RKO (cell line): ENCODE measurements at regions not wholly inside any gene's neighbourhood (a gene's known extent, or its start where the extent isn't known, plus 50 kb on each side); places are given as distances from the start of the nearest gene placed in this dataset.
"Not testable (repeated sequence)": the region's sequence is repeated elsewhere in the genome, so short reads cannot be mapped to it uniquely, and the experiment has no call there.

Experiments
- DNase-seq: peaks from one replicate; pipeline ENCODE4 v3.0.0-alpha.2; 2016; ENCODE audit warnings: low spot score

DNA sequence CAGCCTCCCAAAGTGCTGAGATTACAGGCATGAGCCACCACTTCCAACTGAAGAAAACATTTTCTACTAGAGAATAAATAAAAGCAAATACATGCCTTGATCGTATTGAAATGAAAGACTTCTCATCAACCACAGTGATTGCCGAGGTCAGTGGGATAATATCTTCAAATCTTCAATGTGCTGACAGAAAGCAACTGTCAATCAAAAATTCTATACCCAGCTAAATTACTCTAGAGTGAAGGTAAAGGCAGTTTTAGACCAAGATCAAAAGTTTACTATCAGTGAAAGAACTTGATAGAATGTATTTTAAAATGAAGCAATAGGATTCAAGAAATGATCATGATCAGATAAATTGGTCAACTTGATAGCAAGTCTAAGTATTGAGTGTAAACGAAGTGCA lies 130.6 kb downstream of the BRD1 start:
- DNase-seq = no peak

DNA sequence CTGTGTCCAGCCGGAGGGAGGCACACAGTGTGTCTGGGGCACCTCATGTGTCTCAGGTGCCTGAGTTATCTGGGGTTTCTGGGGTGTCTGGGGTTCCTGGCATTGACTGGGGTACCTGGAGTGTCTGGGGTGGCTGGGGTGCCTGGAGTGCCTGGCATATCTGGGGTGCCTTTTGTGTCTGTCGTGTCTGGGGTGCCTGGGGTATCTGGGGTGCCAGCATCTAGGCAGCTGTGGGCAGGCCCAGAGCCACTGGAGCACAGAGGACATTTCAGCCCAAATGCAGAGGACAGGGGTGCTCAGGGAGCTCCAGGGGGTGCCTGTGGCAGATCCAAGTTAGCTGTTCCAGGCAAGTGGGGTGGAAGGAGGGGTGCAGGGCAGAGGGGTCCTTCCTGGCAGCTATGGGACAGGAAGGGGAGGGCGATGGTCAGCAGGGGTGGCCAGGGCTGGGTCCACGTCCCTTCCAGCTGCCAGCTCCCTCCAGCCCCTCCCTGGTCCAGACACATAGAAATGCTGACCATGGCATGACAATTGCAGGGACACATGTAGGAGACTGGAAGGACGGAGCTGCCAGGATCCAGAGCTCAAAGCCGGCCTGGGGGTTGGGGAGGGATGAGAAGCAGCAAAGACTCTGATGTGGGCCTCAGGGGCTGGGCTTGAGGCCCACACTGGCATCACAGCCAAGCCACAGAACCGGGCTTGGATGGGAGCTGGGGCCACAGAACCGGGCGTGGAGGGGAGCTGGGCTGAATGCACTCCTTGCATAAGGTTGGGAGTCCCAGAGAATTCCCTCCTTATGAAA lies 133.0 kb downstream of the BRD1 start:
- no peak for DNase-seq

DNA sequence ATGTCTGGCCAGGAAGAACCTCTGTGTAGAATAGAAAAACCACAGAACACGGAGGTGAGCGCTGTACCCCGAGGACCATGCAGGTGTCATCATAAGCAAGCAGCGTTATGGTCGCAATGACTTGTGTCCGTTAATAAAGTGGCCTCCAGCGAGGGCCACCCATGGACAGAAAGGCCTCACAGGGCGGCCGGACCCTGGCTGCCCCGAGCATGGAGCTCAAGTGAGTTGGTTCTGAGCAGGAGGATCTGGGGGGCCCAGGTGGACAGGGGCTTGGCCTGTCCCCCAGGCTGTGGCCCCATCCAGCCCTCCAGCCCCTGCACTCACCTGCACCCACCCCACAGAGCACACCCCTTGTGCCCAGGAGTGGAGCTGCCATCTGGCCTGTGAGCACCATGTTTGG lies 133.8 kb downstream of the BRD1 start:
- no peak for DNase-seq

DNA sequence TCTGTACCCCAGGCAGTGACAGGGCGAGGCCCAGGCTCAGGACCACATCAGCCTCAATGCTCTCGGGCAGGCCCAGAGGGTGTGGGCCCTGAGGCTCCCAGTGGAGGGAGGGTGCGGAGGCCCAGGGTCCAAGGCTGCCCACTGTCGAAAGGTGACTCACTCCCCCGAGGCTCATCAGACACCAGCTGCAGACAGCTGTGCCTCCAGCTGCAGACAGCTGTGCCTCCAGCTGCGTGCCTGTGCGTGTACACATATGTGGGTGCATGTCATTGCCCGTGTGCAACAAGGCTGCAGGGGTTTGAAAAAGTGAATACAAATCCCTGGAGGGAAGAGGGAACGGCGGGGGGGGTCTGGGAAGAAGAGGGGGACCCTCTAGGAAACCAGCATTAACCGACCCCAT lies 134.3 kb downstream of the BRD1 start:
- DNase-seq = no peak

DNA sequence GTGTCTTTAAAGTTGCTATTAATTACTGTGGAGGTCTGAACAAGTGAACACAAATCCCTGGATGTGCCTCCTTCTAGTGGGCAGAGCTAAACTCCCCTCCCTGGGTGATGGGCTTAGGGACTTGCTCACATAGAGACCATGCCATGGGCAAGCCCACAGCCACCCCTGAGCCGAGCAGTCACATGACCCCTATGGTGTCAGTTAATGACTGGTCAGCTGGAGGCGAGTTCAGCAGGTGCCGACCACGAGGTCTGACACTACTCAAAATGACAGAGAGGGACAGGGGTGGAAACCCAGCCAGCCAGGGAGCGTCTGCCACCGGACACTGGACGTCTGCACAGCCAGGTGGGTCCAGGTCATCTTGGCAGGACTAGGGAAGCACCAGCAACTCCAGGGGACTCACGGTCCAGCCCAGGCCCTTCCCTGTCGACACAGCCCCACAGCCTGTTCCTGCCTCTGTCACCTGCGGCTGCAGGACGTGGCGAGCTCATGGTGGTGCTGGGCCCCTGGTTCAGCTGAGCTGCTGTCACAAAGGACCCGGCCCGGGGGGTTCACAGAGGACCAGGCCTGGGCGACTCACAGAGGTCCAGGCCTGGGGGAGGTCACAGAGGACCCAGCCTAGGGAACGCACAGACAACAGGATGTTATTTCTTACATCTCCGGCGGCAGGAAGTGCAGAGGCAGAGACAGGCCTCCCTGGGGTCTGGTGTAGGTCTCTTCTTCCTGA lies 135.0 kb downstream of the BRD1 start:
- no peak for DNase-seq

DNA sequence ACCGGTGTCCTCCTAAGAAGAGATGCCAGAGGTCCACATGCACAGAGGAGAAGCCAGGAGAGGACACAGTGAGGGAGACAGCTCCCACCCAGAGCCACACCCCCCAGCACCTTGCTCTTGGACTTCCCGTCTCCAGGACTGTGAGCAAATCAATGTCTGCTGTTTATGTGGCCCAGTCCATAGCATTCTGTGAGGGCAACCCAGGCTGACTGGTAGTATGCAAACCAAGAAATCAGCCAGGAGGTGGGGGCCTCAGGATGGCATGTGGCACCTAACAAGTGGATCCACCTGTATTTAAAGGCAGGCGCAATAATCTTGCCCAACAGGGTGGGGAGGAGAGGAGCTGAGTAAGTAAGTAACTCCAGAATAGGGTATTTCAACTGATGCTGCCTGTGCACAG lies 136.4 kb downstream of the BRD1 start:
- DNase-seq = no peak

DNA sequence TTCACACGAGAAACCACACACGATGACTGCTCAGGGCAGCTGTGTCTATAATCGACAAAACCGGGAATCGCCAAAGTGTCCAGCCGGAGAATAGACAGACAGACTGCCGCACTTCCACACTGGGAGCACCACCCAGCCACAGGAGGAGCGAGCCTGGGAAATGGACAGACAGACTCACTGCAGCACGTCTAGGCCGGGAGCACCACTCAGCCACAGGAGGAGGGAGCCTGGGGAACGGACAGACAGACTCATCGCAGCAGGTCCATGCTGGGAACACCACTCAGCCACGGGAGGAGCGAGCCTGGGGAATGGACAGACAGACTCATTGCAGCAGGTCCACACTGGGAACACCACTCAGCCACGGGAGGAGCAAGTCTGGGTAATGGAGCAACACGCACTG lies 137.2 kb downstream of the BRD1 start:
- no peak for DNase-seq

DNA sequence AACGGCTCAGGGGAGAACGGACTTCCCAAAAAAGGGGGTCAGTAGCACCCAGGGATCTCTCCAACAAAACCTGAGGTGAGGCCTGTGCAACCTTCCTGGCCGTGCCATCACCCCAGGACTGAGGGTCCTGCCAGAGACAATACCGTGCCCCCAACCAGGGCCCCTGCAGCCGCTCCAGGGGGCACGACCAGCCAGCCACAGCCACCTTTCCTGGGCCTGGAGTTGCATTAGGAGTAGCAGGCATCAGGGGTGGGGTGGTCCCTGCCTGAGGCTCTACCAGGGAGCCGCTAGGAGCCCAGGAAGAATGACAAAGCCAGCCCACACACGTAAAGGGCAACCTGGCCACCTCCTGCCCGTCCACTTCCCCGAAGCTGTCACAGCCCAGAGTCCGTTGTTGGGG lies 137.8 kb downstream of the BRD1 start:
- DNase-seq = no peak

DNA sequence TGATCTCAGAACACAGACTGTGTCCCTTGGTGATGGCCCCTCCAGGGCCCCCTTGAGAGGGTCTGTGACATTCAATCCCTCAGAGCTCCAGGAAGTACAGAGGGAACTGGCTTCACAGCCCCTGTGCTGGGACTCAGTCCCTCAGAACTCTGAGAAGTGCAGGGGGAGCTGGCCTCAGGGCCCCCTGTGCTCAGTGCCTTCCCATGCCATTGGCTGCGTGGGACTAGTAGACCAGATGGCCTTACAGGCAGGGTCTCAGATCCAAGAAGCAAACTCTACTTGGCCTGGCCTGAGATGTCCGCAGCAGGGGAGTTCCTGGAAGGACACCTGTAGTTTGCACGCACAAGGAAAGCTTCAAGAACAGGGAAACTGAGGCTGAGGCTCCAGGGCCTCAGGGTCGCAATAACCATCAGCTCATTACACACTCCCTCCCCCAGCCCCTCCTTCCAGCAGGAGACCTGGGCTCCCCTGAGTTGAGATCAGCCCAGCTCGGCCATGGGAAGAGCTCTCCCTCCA lies 138.4 kb downstream of the BRD1 start:
- DNase-seq = no peak

DNA sequence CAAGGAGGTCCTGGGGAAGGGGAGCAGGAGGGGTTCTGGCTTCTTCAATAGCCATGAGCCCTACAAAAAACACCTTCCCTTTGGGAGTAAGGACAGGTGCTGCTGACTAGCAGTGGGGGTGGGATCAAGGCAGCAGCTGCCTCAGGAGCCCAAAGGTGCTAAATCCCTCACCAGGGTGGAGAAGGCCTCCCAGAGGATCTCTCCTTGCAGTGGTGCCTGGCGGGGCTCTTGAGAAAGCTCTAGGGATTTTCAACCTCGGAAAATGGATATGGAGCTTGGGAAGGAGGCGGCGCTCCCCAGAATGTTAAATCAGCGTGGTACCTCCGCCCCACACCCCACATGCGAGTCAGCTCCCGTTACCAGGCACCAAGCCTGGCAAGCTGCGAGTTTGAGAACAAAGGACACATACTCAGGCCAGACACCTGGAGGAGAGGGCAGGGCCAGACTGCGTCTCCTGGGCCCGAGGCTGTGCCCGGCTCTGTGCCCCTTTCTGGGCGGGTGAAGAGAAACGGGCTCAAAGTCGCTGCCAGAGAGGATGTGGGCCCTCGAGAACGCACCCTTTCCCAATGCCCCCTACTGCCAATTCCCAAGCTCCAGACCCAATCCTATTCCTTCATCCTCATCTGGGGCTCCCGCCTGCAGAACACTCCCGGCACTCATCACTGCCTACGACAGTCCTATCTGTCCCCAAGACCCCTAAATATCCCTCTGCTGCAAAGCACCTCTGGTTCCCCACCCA lies 139.0 kb downstream of the BRD1 start:
- DNase-seq = no peak

DNA sequence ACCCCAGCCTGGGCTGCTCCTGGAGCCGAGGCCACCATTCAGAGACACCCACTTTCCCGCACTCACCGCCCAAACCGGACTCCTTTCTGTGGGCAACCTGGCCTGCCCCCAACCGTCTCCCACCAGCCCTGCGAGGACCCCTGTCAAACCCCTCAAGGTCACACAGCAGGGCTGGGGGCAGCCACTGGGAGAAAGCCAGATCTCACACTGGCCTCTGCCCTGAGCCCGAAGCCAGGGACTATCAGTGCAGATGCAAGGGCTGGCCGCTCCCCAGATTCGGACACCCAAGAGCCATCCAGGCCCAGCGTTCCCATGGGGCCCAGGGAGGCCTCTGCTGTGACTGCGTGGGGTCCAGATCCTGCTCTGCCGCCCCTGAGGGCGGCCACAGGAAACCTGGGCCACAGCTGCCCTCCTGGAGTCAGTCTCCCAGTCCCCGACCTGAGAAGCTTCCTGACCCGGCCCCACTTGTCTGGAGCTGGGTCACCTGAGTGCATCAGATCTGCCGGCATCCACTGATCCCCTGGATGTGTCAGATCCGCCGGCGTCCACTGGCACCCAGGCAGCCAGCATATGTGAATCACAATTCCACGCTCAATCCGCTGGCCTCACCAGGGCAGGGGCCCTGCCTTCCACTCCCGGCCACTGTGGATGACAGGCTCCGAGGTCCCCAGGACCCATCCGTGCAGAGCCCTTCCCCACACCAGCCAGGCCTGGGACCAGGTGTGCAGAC lies 139.7 kb downstream of the BRD1 start:
- no peak for DNase-seq

DNA sequence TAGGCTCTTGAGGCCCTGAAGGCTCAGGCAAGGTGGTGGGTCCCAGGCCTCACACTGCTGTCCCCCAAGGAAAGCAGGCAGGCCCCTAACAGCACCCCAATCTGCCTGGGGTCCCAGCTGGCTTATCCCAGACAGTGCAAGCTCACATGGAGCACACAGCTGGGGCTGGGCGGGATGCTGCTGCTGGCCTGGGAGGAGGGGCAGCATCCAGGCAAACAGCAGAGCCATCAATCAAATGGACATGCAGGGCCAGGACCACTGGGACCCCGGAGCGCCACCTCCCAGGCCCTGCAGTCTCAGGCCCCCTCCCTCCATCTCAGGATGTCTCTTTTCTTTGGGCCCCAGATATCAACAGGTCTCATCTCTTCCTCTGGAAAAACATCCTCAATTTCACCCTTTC lies 140.3 kb downstream of the BRD1 start:
- no peak for DNase-seq

DNA sequence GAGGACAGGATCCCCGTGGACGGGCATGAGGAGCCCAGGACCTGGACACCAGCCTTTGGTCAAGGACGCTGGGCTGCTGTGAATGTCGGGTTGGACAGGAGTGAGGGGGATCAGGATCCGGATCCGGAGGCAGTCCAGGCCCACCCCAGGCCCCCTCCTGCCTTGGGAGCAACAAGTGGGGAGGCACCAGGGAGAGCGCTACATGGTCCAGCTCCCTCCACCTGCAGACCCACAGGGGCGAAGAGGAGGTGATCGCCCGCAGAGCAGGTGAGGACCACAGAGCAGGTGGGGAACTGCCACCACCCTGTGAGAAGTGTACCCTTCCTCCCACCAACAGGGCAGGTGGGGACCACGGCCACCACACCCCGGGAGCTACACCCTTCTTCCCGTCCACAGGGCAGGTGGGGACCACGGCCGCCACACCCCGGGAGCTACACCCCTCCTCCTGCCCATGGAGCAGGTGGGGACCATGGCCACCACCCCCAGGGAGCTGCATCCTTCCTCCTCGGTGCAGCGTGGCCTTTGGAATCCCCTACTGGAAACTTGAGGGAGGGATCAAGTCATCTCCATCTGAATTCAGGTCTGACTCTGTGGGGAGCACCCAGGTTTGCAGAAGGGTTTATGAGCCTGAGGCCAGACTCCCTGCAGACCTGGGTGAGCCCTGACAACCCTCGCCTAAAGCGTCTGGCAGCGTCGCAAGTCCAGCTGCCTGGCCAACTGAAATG lies 141.0 kb downstream of the BRD1 start:
- DNase-seq = no peak

DNA sequence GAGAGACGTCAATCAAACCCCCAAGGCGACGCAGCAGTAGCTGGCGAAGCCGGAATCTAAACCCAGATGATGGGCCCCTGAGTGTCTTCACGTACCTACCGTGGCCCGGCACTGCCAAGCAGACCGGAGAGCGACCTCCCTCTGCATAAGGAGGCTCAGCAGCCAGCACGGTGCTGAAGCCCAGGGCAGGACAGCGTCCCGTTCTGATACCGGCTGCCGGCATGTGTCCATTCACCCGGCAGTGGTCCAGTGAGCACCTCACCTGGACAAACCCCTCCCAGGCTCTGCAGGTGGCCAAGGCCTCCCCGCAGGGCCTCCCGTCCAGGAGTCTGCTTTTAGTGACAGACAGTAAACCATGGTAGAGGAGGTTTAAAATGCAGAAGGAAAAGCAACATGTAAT lies 142.0 kb downstream of the BRD1 start:
- no peak for DNase-seq

DNA sequence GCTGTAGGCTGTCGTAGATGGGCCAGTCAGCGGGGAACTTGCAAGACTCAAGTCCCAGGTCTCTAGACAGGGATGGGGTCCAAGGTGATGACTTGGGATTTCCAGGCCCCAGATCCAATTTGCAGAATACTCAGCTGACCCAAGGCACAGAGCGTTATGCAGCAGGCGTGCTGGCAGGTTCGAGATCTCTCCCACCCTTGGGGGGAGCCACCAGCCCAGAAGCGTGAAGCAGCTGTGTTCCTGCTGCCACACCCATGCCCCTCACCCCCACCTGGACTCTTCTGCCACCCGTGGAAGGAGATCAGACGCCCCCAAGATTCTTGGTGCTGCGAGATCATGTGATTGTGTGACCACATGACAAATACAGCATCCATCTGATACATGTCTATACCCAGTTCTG lies 142.6 kb downstream of the BRD1 start:
- no peak for DNase-seq

DNA sequence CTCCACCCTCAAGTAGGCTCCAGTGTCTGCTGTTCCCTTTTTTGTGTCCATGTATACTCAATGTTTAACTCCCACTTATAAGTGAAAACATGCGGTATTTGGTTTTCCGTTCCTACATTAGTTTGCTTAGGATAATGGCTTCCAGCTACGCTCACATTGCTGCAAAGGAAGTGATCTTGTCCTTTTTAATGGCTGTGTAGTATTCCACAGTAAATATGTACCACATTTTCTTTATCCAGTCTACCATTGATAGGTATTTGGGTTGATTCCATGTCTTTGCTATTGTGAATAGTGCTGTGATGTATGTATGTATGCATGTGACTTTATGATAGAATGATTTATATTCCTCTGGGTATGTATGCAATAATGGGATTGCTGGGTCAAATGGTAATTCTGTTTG lies 144.6 kb downstream of the BRD1 start:
- no peak for DNase-seq

DNA sequence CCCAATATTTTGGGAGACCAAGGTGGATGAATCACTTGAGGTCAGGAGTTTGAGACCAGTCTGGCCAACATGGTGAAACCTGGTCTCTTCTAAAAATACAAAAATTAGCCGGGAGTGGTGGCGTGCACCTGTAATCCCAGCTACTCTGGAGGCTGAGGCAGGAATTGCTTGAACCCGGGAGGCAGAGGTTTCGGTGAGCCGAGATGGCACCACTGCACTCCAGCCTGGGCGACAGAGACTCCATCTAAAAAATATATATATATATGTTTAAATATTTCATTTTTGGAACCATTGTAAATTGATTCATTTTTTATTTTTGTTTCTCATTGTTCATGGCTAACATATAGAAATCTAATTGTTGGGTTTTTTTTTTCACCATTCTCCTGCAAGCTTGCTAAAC lies 146.9 kb downstream of the BRD1 start:
- DNase-seq = not testable (repeated sequence)

DNA sequence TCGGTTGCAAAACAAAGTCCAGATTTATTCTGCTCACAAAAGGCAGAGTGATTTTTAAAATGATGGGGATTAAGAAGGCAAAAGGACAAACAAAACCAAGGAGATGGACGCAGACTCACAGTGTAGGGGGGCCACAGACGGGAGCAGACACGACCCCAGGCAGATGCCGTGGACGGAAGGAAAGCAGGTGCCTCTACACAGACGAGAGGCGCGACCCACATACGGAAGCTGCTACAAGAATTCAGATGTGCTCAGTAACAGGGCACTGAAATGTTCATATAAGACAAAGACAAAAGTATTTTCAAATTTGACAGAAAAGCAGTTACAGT lies 148.9 kb downstream of the BRD1 start:
- DNase-seq = no peak

DNA sequence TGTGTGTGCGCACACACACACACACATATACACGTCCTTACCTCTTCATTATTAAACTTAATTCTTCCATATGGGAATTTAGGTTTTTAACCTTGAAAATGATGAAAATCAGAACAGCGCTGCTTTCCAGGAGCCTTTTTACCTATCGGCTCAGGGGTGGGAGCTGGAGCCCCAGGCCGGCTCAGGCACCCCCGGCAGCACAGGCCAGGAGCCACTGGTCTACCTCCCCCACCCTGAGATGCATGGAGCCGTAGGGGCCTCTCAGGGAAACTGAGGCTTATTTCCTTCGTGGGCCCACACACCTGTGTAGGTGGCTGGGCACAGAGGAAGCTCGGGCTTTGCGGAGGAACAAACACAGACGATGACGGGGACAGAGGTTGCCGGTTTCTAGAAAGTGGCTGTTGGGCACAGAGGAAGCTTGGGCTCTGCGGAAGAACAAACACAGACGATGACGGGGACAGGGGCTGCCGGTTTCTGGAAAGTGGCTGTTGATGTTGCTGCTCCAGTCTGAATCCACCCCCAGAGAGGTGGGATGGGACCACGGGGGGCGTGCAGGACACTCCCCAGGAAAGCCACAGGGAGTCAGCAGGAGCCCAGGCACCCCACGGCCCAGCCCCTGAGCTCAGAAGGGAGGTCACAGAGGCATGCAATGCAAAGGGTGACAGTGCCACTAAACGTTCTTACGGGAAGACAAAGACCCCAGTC lies 149.4 kb downstream of the BRD1 start:
- no peak for DNase-seq

DNA sequence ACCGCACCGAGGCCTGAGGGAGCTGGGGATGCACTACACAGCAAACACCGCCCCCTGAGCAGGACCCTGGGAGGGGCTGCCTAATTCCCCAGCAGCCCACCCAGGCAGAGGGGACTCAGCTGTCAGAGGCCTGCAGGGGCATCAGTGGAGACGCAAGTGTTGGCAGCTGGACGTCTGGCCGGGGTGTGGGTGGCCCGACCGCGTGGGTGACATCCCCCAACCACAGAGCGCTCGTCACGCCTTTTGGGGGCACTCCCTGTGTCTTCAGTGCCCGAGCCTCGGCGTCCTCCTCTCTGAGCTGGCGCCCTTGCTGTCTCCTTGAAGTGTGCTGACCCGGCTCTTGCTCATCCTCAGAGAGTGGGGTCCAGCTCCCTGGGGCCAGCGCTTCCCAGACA lies 150.2 kb downstream of the BRD1 start:
- DNase-seq = no peak
